ENCODE measurements at regions not wholly inside any gene's neighbourhood (a gene's known extent, or its start where the extent isn't known, plus 50 kb on each side); places are given as distances from the start of the nearest gene placed in this dataset.

DNA sequence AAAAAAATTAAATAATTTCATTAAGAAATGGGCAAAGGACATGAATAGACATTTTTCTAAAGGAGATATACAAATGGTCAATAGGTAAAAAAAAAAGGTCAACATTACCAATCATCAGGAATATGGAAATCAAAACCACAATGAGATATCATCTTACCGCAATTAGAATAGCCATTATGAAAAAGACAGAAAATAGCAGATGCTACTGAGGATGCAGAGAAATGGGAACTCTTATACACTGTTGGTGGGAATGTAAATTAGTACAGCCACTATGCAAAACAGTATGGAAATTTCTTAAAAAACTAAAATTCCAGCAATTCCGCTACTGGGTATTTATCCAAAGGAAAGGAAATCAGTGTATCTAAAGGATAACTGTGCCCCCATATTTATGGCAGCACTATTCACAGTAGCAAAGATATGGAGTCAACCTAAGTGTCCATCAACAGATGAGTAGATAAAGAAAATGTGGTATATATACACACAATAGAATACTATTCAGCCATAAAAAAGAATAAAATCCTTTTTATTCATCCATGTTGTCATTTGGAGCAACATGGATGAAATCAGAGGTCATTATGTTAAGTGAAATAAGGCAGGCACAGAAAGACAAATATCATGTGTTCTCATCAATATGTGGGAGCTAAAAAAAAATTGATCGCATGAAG lies 132.4 kb downstream of the RPL22L1 start:
- H3K9me2 ChIP-seq (replicated peaks; ENCODE audit: insufficient read depth, low read length), result no peaks in the 10 kb centered on the region
- H3F3A ChIP-seq (ENCODE audit: insufficient read depth, low read length), result no peaks in the 10 kb centered on the region
- no peak overlapping the region for H2AFZ ChIP-seq (ENCODE audit: low read length)
- TF ChIP-seq, protein P1, sequence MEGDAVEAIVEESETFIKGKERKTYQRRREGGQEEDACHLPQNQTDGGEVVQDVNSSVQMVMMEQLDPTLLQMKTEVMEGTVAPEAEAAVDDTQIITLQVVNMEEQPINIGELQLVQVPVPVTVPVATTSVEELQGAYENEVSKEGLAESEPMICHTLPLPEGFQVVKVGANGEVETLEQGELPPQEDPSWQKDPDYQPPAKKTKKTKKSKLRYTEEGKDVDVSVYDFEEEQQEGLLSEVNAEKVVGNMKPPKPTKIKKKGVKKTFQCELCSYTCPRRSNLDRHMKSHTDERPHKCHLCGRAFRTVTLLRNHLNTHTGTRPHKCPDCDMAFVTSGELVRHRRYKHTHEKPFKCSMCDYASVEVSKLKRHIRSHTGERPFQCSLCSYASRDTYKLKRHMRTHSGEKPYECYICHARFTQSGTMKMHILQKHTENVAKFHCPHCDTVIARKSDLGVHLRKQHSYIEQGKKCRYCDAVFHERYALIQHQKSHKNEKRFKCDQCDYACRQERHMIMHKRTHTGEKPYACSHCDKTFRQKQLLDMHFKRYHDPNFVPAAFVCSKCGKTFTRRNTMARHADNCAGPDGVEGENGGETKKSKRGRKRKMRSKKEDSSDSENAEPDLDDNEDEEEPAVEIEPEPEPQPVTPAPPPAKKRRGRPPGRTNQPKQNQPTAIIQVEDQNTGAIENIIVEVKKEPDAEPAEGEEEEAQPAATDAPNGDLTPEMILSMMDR (IDR thresholded peaks at IDR 0.05; ENCODE audit: low read length), result no peak
- TF ChIP-seq EZH2 (optimal IDR thresholded peaks at IDR 0.05; ENCODE audit: low read depth, low read length), result no peak
- TF ChIP-seq EZH2phosphoT487 (IDR thresholded peaks at IDR 0.05; ENCODE audit: low read length), result no peak
- no peak overlapping the region for H3K27ac ChIP-seq (ENCODE audit: low read length)
- H3K4me3 ChIP-seq (ENCODE audit: low read length), result no peak overlapping the region
- no peak overlapping the region for H3K9ac ChIP-seq (ENCODE audit: low read length)
- no peaks in the 10 kb centered on the region for H3K36me3 ChIP-seq (replicated peaks; ENCODE audit: insufficient read depth, low read length)
- DNase-seq, result no peak
- H3K9me3 ChIP-seq (replicated peaks; ENCODE audit: insufficient read depth, low read length), result no peaks in the 10 kb centered on the region
- H3K79me2 ChIP-seq (ENCODE audit: low read length), result no peaks in the 10 kb centered on the region
- no peak overlapping the region for H3K4me2 ChIP-seq (ENCODE audit: low read depth, low read length)
- no peaks in the 10 kb centered on the region for H4K20me1 ChIP-seq (ENCODE audit: insufficient read depth, low read length)
- H3K27me3 ChIP-seq (replicated peaks; ENCODE audit: insufficient read depth, low read length), result no peaks in the 10 kb centered on the region
- H3K4me1 ChIP-seq (ENCODE audit: low read length), result no peaks in the 10 kb centered on the region

DNA sequence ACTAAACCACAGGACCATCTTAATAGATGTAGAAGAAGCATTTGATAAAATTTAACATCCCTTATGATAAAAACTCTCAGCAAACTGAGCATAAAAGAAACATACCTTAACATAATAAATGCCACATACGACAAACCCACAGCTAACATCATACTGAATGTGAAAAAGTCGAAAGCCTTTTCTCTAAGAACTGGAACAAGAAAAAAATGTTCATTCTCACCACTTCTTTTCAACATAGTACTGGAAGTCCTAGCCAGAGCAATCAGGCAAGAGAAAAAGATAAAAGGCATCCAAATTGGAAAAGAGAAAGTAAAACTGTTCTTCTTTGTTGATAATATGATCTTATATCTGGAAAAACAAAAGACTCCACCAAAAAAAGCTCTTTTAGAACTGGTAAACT lies 134.2 kb downstream of the RPL22L1 start:
- no peak for TF ChIP-seq EZH2phosphoT487 (IDR thresholded peaks at IDR 0.05; ENCODE audit: low read length)
- no peak for TF ChIP-seq EZH2 (optimal IDR thresholded peaks at IDR 0.05; ENCODE audit: low read depth, low read length)
- TF ChIP-seq, protein P1 (IDR thresholded peaks at IDR 0.05; ENCODE audit: low read length), result no peak
- no peak for DNase-seq
- no peaks in the 10 kb centered on the region for H3K9me3 ChIP-seq (replicated peaks; ENCODE audit: insufficient read depth, low read length)
- no peak overlapping the region for H3K4me3 ChIP-seq (ENCODE audit: low read length)
- H3F3A ChIP-seq (ENCODE audit: insufficient read depth, low read length), result no peaks in the 10 kb centered on the region
- H2AFZ ChIP-seq (ENCODE audit: low read length), result no peak overlapping the region
- no peaks in the 10 kb centered on the region for H4K20me1 ChIP-seq (ENCODE audit: insufficient read depth, low read length)
- no peak overlapping the region for H3K9ac ChIP-seq (ENCODE audit: low read length)
- H3K27ac ChIP-seq (ENCODE audit: low read length), result no peak overlapping the region
- H3K79me2 ChIP-seq (ENCODE audit: low read length), result no peaks in the 10 kb centered on the region
- no peaks in the 10 kb centered on the region for H3K27me3 ChIP-seq (replicated peaks; ENCODE audit: insufficient read depth, low read length)
- no peaks in the 10 kb centered on the region for H3K4me1 ChIP-seq (ENCODE audit: low read length)
- H3K9me2 ChIP-seq (replicated peaks; ENCODE audit: insufficient read depth, low read length), result no peaks in the 10 kb centered on the region
- no peaks in the 10 kb centered on the region for H3K36me3 ChIP-seq (replicated peaks; ENCODE audit: insufficient read depth, low read length)
- H3K4me2 ChIP-seq (ENCODE audit: low read depth, low read length), result no peak overlapping the region

DNA sequence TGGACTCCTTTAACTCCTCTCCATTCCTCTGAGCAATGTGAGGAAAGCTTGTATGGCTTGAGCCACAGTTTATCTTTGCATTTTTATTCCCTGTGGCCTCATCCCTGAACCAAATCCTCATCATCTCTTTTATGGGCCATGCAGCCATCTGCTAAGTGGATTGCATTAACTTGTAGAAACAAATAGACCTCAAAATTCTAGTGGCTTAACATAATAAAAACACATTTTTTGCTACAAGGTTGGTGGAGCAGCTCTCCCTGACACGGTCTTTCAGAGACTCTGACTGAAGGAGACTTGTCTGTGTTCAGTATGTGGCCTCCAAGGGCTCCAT lies 135.3 kb downstream of the RPL22L1 start:
- no peaks in the 10 kb centered on the region for H3F3A ChIP-seq (ENCODE audit: insufficient read depth, low read length)
- H3K79me2 ChIP-seq (ENCODE audit: low read length), result no peaks in the 10 kb centered on the region
- H4K20me1 ChIP-seq (ENCODE audit: insufficient read depth, low read length), result no peaks in the 10 kb centered on the region
- no peak overlapping the region for H3K27ac ChIP-seq (ENCODE audit: low read length)
- DNase-seq, result no peak
- no peaks in the 10 kb centered on the region for H3K9me2 ChIP-seq (replicated peaks; ENCODE audit: insufficient read depth, low read length)
- no peaks in the 10 kb centered on the region for H3K4me1 ChIP-seq (ENCODE audit: low read length)
- H3K4me2 ChIP-seq (ENCODE audit: low read depth, low read length), result no peak overlapping the region
- no peak overlapping the region for H3K9ac ChIP-seq (ENCODE audit: low read length)
- H2AFZ ChIP-seq (ENCODE audit: low read length), result no peak overlapping the region
- no peaks in the 10 kb centered on the region for H3K9me3 ChIP-seq (replicated peaks; ENCODE audit: insufficient read depth, low read length)
- TF ChIP-seq, protein P1 (IDR thresholded peaks at IDR 0.05; ENCODE audit: low read length), result no peak
- no peak for TF ChIP-seq EZH2 (optimal IDR thresholded peaks at IDR 0.05; ENCODE audit: low read depth, low read length)
- TF ChIP-seq EZH2phosphoT487 (IDR thresholded peaks at IDR 0.05; ENCODE audit: low read length), result no peak
- no peaks in the 10 kb centered on the region for H3K27me3 ChIP-seq (replicated peaks; ENCODE audit: insufficient read depth, low read length)
- no peaks in the 10 kb centered on the region for H3K36me3 ChIP-seq (replicated peaks; ENCODE audit: insufficient read depth, low read length)
- H3K4me3 ChIP-seq (ENCODE audit: low read length), result no peak overlapping the region

All from MM.1S (cell line).